Neural cell (in vitro differentiated cells): ENCODE measurements at regions not wholly inside any gene's neighbourhood (a gene's known extent, or its start where the extent isn't known, plus 50 kb on each side); places are given as distances from the start of the nearest gene placed in this dataset.

Experiments
- H2AFZ ChIP-seq: fragments of 200-600, 300-800 bp; sonication (generic), shearing (Covaris generic); 2 replicates; pipeline ENCODE4 v1.6.0; 2014; ENCODE audit warnings: low read depth, mild to moderate bottlenecking, antibody characterized with exemption, low read length, moderate library complexity
- H3F3A ChIP-seq: fragments of 200-600 bp; shearing (Covaris generic); 2 replicates; pipeline ENCODE4 v1.6.1; 2016; ENCODE audit warnings: mild to moderate bottlenecking, moderate library complexity, mixed read lengths, antibody characterized with exemption, low read length; ENCODE audit not compliant: insufficient read depth, poor library complexity, severe bottlenecking
- H3K27ac ChIP-seq: fragments of 200-600, 300-800 bp; sonication (generic), shearing (Covaris generic); 2 replicates; pipeline ENCODE4 v1.5.1; 2014; ENCODE audit warnings: mild to moderate bottlenecking, low read length, moderate library complexity
- H3K27me3 ChIP-seq: fragments of 300-800, 200-600 bp; sonication (generic), shearing (Covaris generic); 2 replicates; pipeline ENCODE4 v1.6.0; 2014; ENCODE audit warnings: mild to moderate bottlenecking, low read depth, low read length, moderate library complexity; ENCODE audit not compliant: insufficient read depth
- H3K36me3 ChIP-seq: fragments of 300-800, 200-600 bp; sonication (generic), shearing (Covaris generic); 2 replicates; pipeline ENCODE4 v1.5.1; 2014; ENCODE audit warnings: mild to moderate bottlenecking, antibody characterized with exemption, low read length, moderate library complexity; ENCODE audit not compliant: insufficient read depth
- H3K4me2 ChIP-seq: fragments of 300-800, 200-600 bp; sonication (generic), shearing (Covaris generic); 2 replicates; pipeline ENCODE4 v1.6.0; 2014; ENCODE audit warnings: mild to moderate bottlenecking, low read length
- H3K4me3 ChIP-seq: fragments of 300-800, 200-600 bp; sonication (generic), shearing (Covaris generic); 2 replicates; pipeline ENCODE4 v1.5.1; 2014; ENCODE audit warnings: mild to moderate bottlenecking, low read length, moderate library complexity
- H3K79me2 ChIP-seq: fragments of 200-600 bp; shearing (Covaris generic); replicated peaks from 2 replicates; pipeline ENCODE4 v1.6.0; 2014; ENCODE audit warnings: mild to moderate bottlenecking, low read length, moderate library complexity; ENCODE audit not compliant: insufficient read depth
- H3K9ac ChIP-seq: fragments of 300-800, 200-600 bp; sonication (generic), shearing (Covaris generic); 2 replicates; pipeline ENCODE4 v1.6.1; 2016; ENCODE audit warnings: mild to moderate bottlenecking, low read length, mixed read lengths
- H3K9me2 ChIP-seq: fragments of 200-600 bp; shearing (Covaris generic); 2 replicates; pipeline ENCODE4 v1.6.1; 2016; ENCODE audit warnings: mild to moderate bottlenecking, low read length, mixed read lengths; ENCODE audit not compliant: insufficient read depth
- H3K9me3 ChIP-seq: fragments of 200-600, 300-800 bp; sonication (generic), shearing (Covaris generic); 2 replicates; pipeline ENCODE4 v1.6.1; 2016; ENCODE audit warnings: mild to moderate bottlenecking, mixed run types, low read length, moderate library complexity, mixed read lengths
- H4K20me1 ChIP-seq: fragments of 200-600 bp; shearing (Covaris generic); 2 replicates; pipeline ENCODE4 v1.6.1; 2016; ENCODE audit warnings: mild to moderate bottlenecking, mixed run types; ENCODE audit not compliant: insufficient read depth
- CTCF ChIP-seq: fragments of 450-650 bp; IDR thresholded peaks from 2 replicates; pipeline ENCODE4 v1.5.1; 2014; ENCODE audit warnings: antibody characterized with exemption, mild to moderate bottlenecking, moderate library complexity; ENCODE audit not compliant: poor library complexity, severe bottlenecking
- EP300 ChIP-seq: fragments of 450-650 bp; conservative IDR thresholded peaks from 2 replicates; pipeline ENCODE4 v1.6.1; 2014; ENCODE audit warnings: antibody characterized with exemption, mild to moderate bottlenecking, moderate library complexity; ENCODE audit not compliant: poor library complexity, severe bottlenecking
- EZH2 ChIP-seq: fragments of 200-600, 300-800 bp; shearing (Covaris generic), sonication (generic); IDR thresholded peaks from 2 replicates; pipeline ENCODE4 v1.6.1; 2014; ENCODE audit warnings: antibody characterized with exemption, low read length, borderline replicate concordance, mild to moderate bottlenecking; ENCODE audit not compliant: insufficient read depth, poor library complexity, severe bottlenecking
- MXI1 ChIP-seq: fragments of 450-650 bp; conservative IDR thresholded peaks from 2 replicates; pipeline ENCODE4 v1.6.1; 2014; ENCODE audit warnings: antibody characterized with exemption, mild to moderate bottlenecking; ENCODE audit not compliant: poor library complexity, severe bottlenecking
- POLR2AphosphoS5 ChIP-seq: IDR thresholded peaks from 2 replicates; pipeline ENCODE4 v1.6.1; 2012
- RAD21 ChIP-seq: fragments of 450-650 bp; conservative IDR thresholded peaks from 2 replicates; pipeline ENCODE4 v1.6.1; 2014; ENCODE audit warnings: antibody characterized with exemption, mild to moderate bottlenecking, moderate library complexity
- SMC3 ChIP-seq: fragments of 450-650 bp; conservative IDR thresholded peaks from 2 replicates; pipeline ENCODE4 v1.6.1; 2014; ENCODE audit warnings: antibody characterized with exemption, mild to moderate bottlenecking, moderate library complexity; ENCODE audit not compliant: poor library complexity
- TAF1 ChIP-seq: IDR thresholded peaks from 2 replicates; pipeline ENCODE4 v1.6.1; 2012; ENCODE audit warnings: low read depth
- TF ChIP-seq, protein P1 (sequence below): IDR thresholded peaks from 2 replicates; pipeline ENCODE4 v1.6.1; 2012; ENCODE audit warnings: borderline replicate concordance

DNA sequence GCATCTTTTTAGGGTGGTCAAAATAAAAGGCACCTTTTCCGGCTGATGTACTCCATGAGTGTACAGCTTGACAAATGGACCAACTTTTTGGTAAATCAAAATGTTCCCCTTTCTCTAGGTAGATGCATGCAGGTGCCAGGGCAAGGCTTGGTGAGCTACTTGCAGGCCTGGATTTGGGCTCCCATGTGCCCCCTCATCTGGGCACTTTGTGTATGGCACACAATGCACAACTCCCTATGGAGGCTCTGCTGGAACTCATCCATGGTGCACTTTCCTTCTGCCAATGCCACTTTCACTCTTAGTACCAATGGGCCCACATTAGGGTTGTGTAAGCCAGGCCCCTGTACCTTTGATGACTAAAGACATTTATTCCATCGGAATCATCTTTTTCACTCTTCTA, 300.8 kb downstream of the SDHAF3 start:
- Histone ChIP-seq H2AFZ (no peak overlapping the region), H3K27me3 (no peaks in the 10 kb centered on the region), H3F3A (no peaks in the 10 kb centered on the region), H3K27ac (no peak overlapping the region), H3K9me3 (no peaks in the 10 kb centered on the region), H3K79me2 (no peaks in the 10 kb centered on the region), H3K36me3 (no peaks in the 10 kb centered on the region), H4K20me1 (no peaks in the 10 kb centered on the region), H3K9me2 (no peaks in the 10 kb centered on the region), H3K4me2 (no peak overlapping the region), H3K4me3 (no peak overlapping the region), H3K9ac (no peak overlapping the region)
- TF ChIP-seq EP300 (no peak), MXI1 (no peak), RAD21 (no peak)

DNA sequence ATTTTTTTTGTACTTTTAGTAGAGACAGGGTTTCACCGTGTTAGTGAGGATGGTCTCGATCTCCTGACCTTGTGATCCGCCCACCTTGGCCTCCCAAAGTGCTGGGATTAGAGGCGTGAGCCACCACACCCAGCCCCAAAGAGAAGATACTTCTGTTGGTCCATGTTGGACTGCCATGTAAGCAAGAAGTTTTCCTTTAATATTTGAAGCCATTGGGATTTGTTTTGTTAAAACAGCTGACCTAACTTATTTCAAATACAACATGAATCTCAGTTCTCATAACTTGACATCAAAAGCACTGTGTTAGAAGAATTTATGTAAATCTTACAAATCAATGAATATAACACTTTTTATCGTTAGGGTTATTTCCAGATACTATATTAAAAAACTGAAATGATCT, 302.4 kb downstream of the SDHAF3 start:
- H3K79me2 ChIP-seq, result no peaks in the 10 kb centered on the region
- no peaks in the 10 kb centered on the region for H3K9me3 ChIP-seq
- no peaks in the 10 kb centered on the region for H3F3A ChIP-seq
- H3K9ac ChIP-seq, result no peak overlapping the region
- H4K20me1 ChIP-seq, result no peaks in the 10 kb centered on the region
- TF ChIP-seq SMC3 (no peak), MXI1 (no peak), TAF1 (no peak), POLR2AphosphoS5 (no peak), RAD21 (no peak)
- H2AFZ ChIP-seq, result no peak overlapping the region
- H3K36me3 ChIP-seq, result no peaks in the 10 kb centered on the region
- no peak overlapping the region for H3K4me3 ChIP-seq
- no peaks in the 10 kb centered on the region for H3K9me2 ChIP-seq
- H3K4me2 ChIP-seq, result no peak overlapping the region
- no peak overlapping the region for H3K27ac ChIP-seq
- H3K27me3 ChIP-seq, result no peaks in the 10 kb centered on the region

- no peak overlapping the region for H3K27ac ChIP-seq
- H3K79me2 ChIP-seq, result no peaks in the 10 kb centered on the region
- H3K27me3 ChIP-seq, result no peaks in the 10 kb centered on the region
- no peak overlapping the region for H2AFZ ChIP-seq
- TF ChIP-seq EZH2, result no peak
- TF ChIP-seq EP300, result no peak
- TF ChIP-seq, protein P1, sequence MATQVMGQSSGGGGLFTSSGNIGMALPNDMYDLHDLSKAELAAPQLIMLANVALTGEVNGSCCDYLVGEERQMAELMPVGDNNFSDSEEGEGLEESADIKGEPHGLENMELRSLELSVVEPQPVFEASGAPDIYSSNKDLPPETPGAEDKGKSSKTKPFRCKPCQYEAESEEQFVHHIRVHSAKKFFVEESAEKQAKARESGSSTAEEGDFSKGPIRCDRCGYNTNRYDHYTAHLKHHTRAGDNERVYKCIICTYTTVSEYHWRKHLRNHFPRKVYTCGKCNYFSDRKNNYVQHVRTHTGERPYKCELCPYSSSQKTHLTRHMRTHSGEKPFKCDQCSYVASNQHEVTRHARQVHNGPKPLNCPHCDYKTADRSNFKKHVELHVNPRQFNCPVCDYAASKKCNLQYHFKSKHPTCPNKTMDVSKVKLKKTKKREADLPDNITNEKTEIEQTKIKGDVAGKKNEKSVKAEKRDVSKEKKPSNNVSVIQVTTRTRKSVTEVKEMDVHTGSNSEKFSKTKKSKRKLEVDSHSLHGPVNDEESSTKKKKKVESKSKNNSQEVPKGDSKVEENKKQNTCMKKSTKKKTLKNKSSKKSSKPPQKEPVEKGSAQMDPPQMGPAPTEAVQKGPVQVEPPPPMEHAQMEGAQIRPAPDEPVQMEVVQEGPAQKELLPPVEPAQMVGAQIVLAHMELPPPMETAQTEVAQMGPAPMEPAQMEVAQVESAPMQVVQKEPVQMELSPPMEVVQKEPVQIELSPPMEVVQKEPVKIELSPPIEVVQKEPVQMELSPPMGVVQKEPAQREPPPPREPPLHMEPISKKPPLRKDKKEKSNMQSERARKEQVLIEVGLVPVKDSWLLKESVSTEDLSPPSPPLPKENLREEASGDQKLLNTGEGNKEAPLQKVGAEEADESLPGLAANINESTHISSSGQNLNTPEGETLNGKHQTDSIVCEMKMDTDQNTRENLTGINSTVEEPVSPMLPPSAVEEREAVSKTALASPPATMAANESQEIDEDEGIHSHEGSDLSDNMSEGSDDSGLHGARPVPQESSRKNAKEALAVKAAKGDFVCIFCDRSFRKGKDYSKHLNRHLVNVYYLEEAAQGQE, result no peak
- TF ChIP-seq SMC3, result no peak
- TF ChIP-seq TAF1, result no peak
- no peak for TF ChIP-seq CTCF
- no peak for TF ChIP-seq RAD21
- no peak for TF ChIP-seq MXI1
- TF ChIP-seq POLR2AphosphoS5, result no peak
- H3K9me3 ChIP-seq, result no peaks in the 10 kb centered on the region
- H3K9ac ChIP-seq, result no peak overlapping the region
- no peaks in the 10 kb centered on the region for H4K20me1 ChIP-seq
- H3F3A ChIP-seq, result no peaks in the 10 kb centered on the region
- no peak overlapping the region for H3K4me3 ChIP-seq
- no peak overlapping the region for H3K4me2 ChIP-seq
- H3K9me2 ChIP-seq, result no peaks in the 10 kb centered on the region
- H3K36me3 ChIP-seq, result no peaks in the 10 kb centered on the region
These were observed 303.9 kb downstream of the SDHAF3 start for GRCh38 chr7:97421307-97421930.
